Testis (tissue), 2 donors: ENCODE measurements at regions not wholly inside any gene's neighbourhood (a gene's known extent, or its start where the extent isn't known, plus 50 kb on each side); places are given as distances from the start of the nearest gene placed in this dataset.

Source experiments
- CTCF ChIP-seq, 3 experiments: fragments of 450-650 bp in 2 of 3; fragments of 200-600 bp in 1 of 3; sonication (generic) in 1 of 3; IDR thresholded peaks; one replicate each; pipeline ENCODE4 v1.5.1; 2016 to 2019; ENCODE audit warnings: antibody characterized with exemption in 3 of 3, mild to moderate bottlenecking in 2 of 3, moderate library complexity in 1 of 3
- POLR2A ChIP-seq: fragments of 450-650 bp; IDR thresholded peaks from one replicate; pipeline ENCODE4 v1.6.1; 2017; ENCODE audit warnings: antibody characterized with exemption, mild to moderate bottlenecking, moderate library complexity

DNA sequence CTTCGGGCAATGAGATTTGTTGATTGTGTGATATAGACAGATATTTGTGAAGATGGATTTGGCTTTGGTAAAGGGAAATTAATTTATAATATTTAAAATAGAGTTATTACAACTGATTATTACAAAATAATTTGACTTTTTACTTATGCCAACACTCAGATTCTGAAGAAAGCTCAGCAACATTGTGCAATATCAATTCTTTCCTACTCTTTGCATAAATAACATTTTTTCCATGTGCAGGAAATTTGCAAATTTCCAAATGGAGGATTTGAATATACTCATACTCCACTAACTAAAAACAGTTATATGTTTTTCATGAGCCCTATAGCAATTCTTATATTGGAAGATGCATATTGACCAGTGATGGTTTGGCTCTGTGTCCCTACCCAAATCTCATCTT is 676.4 kb upstream of the ADAMTS5 start:
- no peak for TF ChIP-seq POLR2A
- no peak for TF ChIP-seq CTCF (IDR thresholded peaks at IDR 0.05)
